Lower leg skin (tissue), 3 donors: ENCODE measurements at regions not wholly inside any gene's neighbourhood (a gene's known extent, or its start where the extent isn't known, plus 50 kb on each side); places are given as distances from the start of the nearest gene placed in this dataset.

ENCODE experiments used
- CTCF ChIP-seq, 3 donors: fragments of 450-650 bp; IDR thresholded peaks; one replicate each; pipeline ENCODE4 v1.5.1; 2016; ENCODE audit warnings: antibody characterized with exemption in 3 of 3, mild to moderate bottlenecking in 3 of 3, moderate library complexity in 2 of 3
- POLR2A ChIP-seq, 2 donors: fragments of 450-650 bp; IDR thresholded peaks; one replicate each; pipeline ENCODE4 v1.6.1; 2016 to 2017; ENCODE audit warnings: antibody characterized with exemption in 2 of 2, mild to moderate bottlenecking in 1 of 2, moderate library complexity in 1 of 2

DNA sequence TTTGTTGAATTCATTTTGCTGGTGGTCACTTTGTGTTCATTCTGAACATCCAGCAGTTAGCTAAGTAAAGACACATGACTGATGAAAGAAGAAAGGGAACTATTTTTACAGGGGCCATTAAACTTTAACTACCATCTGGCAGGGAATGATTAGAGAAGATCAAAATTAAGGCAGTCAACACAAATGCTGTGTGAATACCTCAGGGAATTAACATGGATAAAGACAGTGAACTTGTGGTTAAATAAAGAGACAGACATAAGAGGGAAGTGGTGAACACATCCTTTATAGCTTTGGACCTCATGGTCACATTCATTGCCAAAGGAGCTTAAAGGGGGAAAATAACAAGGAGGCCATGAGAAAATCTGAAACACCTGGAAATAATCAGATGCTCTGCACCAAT, 52.6 kb upstream of the ATP5MC3 start:
- no peak for TF ChIP-seq CTCF (IDR thresholded peaks at IDR 0.05)
- no peak for TF ChIP-seq POLR2A (IDR thresholded peaks at IDR 0.05)
